Kidney glomerular epithelial cell (primary cell): ENCODE measurements at regions not wholly inside any gene's neighbourhood (a gene's known extent, or its start where the extent isn't known, plus 50 kb on each side); places are given as distances from the start of the nearest gene placed in this dataset.
"Not testable (repeated sequence)": the region's sequence is repeated elsewhere in the genome, so short reads cannot be mapped to it uniquely, and the experiment has no call there.

Source experiments
- DNase-seq: peaks from one replicate; lab custom pipeline; 2025; lab: John Stamatoyannopoulos, UW

DNA sequence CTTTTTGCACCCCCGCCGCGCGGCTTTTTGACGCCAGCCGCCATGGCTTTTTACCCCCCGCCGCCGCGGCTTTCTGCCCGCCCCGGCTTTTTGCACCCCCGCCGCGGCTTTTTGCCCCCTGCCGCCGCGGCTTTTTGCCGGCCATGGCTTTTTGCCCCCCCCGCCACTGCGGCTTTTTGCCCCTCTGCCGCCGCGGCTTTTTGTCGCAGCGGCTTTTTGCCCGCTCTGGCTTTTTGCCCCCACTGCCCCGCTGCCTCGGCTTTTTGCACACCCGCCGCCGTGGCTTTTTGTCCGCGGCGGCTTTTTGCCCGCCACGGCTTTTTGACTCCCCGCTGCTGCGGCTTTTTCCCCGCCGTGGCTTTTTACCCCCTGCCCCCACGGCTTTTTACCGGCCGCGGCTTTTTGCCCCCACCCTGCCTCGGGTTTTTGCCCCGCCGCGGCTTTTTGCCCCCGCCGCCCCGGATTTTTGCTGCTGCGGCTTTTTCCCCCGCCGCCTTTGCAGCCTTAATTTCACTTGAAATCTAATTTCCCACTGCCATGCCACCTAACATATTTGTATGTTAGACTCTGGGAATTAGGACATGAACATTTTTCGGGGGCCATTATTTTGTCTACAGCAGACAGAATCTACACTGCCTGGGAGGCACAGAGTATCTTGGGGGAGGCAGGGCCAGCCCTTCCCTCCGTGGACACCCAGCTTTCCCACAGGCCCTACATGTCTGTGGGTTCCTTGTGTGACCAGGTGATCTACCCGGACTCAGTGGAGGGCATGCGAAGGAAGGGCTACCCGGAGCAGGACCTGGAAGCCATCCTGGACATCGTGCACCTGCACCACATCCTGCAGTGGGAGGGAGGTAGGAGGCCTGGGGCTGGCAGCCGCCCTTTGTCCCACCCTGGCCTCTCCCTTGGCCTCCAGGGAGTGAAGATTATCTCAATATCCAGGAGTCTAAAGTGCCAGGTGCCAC, 3031.0 kb upstream of the TEKT4 start:
- DNase-seq: no peak

GRCh38 chr2:91842264-91842663, 3029.0 kb upstream of the TEKT4 start:
- DNase-seq: not testable (repeated sequence)

DNA sequence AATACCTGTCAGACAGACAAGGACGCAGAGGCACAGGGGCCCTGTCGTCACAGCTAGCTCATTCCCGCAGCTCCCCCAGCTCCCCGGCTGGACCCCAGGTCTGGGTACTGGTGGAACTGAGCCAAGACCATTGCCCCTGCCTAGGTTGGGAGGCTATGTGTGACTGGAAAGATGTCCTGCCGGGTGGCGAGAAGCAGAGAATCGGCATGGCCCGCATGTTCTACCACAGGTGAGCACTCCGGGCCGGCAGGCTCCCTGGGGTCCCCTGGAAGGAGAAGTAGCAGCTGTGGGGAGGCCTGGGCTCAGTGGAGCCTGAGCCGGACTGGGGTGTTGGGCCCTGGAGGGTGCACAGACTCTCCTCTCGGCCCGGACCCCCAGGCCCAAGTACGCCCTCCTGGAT, 3028.3 kb upstream of the TEKT4 start:
- not testable (repeated sequence) for DNase-seq

GRCh38 chr2:91843723-91844450, 3027.3 kb upstream of the TEKT4 start:
- not testable (repeated sequence) for DNase-seq

GRCh38 chr2:91844451-91844825, 3026.8 kb upstream of the TEKT4 start:
- DNase-seq: not testable (repeated sequence)

DNA sequence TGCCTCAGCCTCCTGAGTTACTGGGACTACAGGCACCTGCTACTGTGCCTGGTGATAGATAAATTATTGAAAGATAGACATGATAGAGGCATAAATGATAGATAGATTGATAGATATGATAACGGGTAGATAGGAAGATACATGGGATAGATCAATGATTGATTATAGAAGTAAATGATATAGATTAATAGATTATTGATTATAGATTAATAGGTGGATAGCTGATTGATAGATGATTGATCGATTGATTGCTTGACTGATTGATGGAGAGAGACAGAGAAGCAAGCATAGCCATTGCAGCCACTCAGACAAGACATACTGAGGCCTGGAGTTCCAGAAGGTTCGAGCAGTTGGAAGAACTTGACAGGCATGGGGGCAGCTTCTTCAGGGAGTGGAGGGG, 3024.8 kb upstream of the TEKT4 start:
- not testable (repeated sequence) for DNase-seq

GRCh38 chr2:91851689-91852420, 3019.4 kb upstream of the TEKT4 start:
- not testable (repeated sequence) for DNase-seq

DNA sequence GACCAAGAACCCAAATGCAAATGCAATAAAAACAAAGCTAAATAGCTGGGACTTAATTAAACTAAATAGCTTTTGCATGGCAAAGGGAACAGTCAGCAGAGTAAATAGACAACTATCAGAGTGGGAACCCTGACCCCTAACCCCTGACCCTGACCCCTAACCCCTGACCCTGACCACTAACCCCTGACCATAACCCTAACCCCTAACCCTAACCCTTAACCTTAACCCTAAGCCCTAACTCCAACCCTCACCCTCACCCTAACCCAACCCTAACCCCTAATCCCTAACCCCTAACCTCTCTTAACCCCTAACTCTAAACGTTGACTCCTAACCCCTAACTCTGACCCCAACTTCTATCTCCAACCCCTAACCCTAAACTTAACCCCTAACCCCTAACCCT, 3014.3 kb upstream of the TEKT4 start:
- not testable (repeated sequence) for DNase-seq

- not testable (repeated sequence) for DNase-seq
Observed at GRCh38 chr2:91857711-91858110, 3013.5 kb upstream of the TEKT4 start.

DNA sequence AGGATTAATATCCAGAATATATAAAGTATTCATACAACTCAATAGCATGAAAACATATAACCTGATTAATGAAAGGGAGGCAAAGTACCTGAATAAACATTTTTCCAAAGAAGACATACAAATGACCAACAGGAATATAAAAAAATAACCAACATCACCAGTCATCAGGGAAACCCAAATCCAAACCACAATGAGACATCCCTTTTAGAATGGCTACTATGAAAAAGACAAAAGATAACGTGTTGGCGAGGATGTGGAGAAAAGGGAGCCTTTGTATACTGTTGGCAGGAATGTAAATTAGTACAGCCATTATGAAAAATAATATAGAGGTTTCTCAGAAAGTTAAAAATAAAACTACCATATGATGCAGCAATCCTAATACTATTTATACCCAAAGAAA, 2999.5 kb upstream of the TEKT4 start:
- not testable (repeated sequence) for DNase-seq

DNA sequence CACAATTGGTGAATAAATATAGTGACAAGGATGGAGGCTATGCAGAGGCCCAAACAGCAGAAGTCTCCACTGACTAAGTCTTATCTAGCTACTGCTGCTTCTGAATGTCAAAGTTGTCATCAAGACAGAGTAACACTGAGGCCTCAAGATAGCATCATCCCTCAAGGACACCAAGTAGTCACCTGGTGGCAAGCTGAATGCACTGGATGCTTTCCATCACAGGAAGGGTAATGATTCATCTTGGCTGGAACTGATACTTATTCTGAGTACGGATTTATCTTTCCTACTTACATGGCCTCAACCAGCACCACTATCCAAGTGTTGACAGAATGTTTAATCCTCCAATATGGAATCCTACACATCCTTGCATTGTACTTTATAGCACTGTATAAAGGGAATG, 2997.8 kb upstream of the TEKT4 start:
- not testable (repeated sequence) for DNase-seq

- not testable (repeated sequence) for DNase-seq
Observed at GRCh38 chr2:91877658-91878210, 2993.5 kb upstream of the TEKT4 start.

- DNase-seq: not testable (repeated sequence)
Observed at GRCh38 chr2:91895091-91895490, 2976.1 kb upstream of the TEKT4 start.

DNA sequence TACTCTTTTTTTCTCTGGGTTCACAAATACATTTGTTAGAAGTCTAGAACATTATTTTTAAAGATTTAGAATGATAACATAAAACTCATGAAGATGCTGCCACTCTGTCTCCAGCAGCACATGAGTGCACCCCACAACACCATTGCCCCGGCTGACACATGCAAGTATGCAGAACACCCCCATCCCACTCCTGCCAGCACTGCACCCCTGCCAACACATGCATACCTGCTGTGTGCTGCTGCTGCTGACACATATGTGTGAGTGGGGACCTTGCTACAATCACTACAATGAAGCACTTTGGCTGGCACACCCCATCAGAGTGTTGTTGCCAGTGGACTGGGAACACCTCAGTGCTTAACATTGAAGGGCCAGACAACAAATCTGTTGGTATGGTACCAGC, 2953.6 kb upstream of the TEKT4 start:
- not testable (repeated sequence) for DNase-seq
